ENCODE measurements at regions not wholly inside any gene's neighbourhood (a gene's known extent, or its start where the extent isn't known, plus 50 kb on each side); places are given as distances from the start of the nearest gene placed in this dataset.
A peak's percentile ranks its signal among the peaks of the same experiment; 100 is the strongest.
"Not testable (repeated sequence)": the region's sequence is repeated elsewhere in the genome, so short reads cannot be mapped to it uniquely, and the experiment has no call there.

DNA sequence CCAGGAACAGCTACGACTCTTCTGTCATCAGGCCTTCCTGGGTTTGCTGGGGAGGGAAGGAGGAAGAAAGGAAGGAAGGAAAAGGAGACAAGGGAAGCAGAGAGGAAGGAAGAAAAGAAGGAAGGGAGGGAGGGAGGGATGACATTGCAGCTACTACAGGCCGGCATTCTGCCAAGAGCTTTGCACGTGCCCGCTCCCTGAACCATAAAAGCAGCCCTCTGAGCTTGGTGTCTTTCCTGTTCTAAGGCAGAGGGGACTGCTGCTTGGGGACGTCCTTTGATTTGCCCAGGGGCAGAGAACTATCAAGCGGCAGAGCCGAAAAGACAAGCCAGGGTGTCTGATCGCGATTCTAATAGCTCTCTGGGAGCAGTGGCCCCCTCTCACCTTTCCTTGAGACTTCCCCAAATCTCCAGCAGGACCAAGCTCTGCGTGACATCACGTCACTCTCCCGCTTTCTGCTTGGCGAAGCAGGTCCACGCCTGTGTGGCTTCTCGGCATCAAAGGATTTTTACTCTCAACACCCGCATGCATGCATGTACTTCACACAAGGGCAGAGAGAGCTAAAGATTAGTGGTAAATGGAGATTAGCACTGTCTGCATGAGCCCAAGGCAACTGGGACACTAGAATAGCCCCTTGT lies 167.8 kb upstream of the AUTS2 start:
- Mint-ChIP-seq H3K27ac (ENCODE audit: unreplicated experiment) (peak overlapping the region; percentile 46), H3K4me1 (peaks cover 6% of the 10 kb centered on the region), H3K27me3 (ENCODE audit: low read depth) (peaks cover 2% of the 10 kb centered on the region), H3K36me3 (ENCODE audit: low read depth) (no peaks in the 10 kb centered on the region), H3K9me3 (peaks cover 2% of the 10 kb centered on the region), H3K4me3 (no peak overlapping the region)
- TF ChIP-seq, protein P1, sequence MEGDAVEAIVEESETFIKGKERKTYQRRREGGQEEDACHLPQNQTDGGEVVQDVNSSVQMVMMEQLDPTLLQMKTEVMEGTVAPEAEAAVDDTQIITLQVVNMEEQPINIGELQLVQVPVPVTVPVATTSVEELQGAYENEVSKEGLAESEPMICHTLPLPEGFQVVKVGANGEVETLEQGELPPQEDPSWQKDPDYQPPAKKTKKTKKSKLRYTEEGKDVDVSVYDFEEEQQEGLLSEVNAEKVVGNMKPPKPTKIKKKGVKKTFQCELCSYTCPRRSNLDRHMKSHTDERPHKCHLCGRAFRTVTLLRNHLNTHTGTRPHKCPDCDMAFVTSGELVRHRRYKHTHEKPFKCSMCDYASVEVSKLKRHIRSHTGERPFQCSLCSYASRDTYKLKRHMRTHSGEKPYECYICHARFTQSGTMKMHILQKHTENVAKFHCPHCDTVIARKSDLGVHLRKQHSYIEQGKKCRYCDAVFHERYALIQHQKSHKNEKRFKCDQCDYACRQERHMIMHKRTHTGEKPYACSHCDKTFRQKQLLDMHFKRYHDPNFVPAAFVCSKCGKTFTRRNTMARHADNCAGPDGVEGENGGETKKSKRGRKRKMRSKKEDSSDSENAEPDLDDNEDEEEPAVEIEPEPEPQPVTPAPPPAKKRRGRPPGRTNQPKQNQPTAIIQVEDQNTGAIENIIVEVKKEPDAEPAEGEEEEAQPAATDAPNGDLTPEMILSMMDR (conservative IDR thresholded peaks at IDR 0.05), result no peak
- DNase-seq (ENCODE audit: low read depth, low spot score), result no peak

DNA sequence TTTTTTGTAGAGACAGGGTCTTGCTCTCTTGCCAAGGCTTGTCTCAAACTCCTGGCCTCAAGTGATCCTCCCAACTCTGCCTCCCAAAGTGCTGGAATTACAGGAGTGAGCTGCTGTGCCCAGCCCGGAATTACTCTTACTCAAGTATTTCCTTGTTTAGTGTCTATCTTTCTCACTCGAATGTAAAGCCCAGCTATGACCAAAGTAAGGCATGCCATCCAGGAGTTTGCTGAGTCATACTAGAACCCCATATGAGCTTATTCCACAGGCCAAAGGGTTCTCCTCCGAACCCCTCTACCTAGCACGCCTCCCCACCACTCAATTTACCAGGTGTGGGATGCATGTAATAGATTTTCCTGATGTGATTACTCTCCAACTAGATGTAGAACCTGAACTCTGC lies 166.6 kb upstream of the AUTS2 start:
- Mint-ChIP-seq H3K27me3 (ENCODE audit: low read depth) (peaks cover 2% of the 10 kb centered on the region), H3K4me1 (peaks cover 6% of the 10 kb centered on the region), H3K36me3 (ENCODE audit: low read depth) (no peaks in the 10 kb centered on the region), H3K4me3 (no peak overlapping the region), H3K9me3 (peaks cover 2% of the 10 kb centered on the region), H3K27ac (ENCODE audit: unreplicated experiment) (no peak overlapping the region)
- no peak for DNase-seq (ENCODE audit: low read depth, low spot score)
- TF ChIP-seq, protein P1 (conservative IDR thresholded peaks at IDR 0.05), result no peak

DNA sequence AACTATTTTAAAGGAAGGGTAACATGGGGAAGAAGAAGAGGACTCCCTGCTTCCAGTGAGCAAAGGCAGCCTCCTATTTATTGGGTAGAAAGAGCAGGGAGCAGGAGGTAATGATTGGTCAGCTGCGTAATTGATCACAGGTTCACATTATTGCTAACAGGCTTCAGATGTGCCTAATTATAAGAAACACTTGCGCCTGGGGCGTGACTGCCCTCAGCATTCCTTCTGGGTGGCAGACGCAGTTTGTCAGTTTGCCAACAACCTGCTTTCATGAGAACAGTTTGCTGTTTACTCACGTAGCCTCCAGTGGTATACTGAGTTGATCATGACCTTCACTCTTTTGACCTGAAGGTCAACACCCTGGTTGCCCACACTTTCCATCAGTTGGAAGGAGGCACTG lies 166.0 kb upstream of the AUTS2 start:
- H3K27me3 Mint-ChIP-seq (ENCODE audit: low read depth); H3K4me3 Mint-ChIP-seq; H3K9me3 Mint-ChIP-seq; DNase-seq (ENCODE audit: low read depth, low spot score); H3K36me3 Mint-ChIP-seq (ENCODE audit: low read depth); H3K27ac Mint-ChIP-seq (ENCODE audit: unreplicated experiment); H3K4me1 Mint-ChIP-seq: not testable (repeated sequence)

DNA sequence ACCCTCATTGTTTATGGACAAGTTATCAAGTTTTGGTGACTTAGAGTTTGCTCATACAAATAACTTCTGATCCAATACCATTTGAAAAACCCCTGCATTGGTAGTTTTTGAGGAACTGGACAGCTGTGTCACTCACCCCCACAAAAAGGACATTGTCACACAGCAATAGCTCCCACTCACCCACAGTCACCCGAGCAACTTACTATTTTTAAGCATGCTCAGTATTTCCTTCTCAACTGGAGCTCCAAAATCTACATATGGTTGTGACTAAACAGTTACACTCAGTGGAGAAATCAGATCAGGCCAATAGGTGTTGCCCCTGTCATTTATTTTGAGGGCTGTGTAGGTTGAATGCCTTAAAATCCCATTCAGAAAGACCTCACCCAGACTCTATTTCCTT lies 165.2 kb upstream of the AUTS2 start:
- Mint-ChIP-seq H3K4me3 (no peak overlapping the region), H3K4me1 (peaks cover 6% of the 10 kb centered on the region), H3K36me3 (ENCODE audit: low read depth) (no peaks in the 10 kb centered on the region), H3K9me3 (peaks cover 2% of the 10 kb centered on the region), H3K27me3 (ENCODE audit: low read depth) (peaks cover 2% of the 10 kb centered on the region), H3K27ac (ENCODE audit: unreplicated experiment) (no peak overlapping the region)
- TF ChIP-seq, protein P1 (conservative IDR thresholded peaks at IDR 0.05), result no peak
- DNase-seq (ENCODE audit: low read depth, low spot score), result no peak

DNA sequence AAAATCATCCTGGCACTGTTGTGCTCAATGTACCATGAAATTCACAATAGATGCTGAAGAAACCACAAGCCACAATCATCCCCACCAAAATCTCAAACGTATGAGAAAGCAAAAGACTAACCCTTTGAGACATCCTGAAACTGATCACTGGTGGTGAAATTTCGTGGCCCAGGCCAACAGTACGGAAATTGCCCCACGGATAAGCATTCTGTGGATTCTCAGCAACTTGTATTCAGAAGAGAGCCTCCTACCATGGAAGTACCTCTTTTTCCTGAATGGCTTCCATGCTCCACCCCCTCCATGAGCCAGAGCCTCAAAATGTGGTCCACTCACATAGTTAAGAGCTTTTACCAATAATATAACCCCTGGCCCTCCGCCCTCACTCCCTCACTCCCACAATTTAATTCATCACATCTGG lies 163.9 kb upstream of the AUTS2 start:
- Mint-ChIP-seq H3K9me3 (no peaks in the 10 kb centered on the region), H3K4me3 (no peak overlapping the region), H3K27me3 (ENCODE audit: low read depth) (peaks cover 2% of the 10 kb centered on the region), H3K27ac (ENCODE audit: unreplicated experiment) (no peak overlapping the region), H3K36me3 (ENCODE audit: low read depth) (no peaks in the 10 kb centered on the region), H3K4me1 (peaks cover 6% of the 10 kb centered on the region)
- TF ChIP-seq, protein P1 (conservative IDR thresholded peaks at IDR 0.05), result no peak
- no peak for DNase-seq (ENCODE audit: low read depth, low spot score)

DNA sequence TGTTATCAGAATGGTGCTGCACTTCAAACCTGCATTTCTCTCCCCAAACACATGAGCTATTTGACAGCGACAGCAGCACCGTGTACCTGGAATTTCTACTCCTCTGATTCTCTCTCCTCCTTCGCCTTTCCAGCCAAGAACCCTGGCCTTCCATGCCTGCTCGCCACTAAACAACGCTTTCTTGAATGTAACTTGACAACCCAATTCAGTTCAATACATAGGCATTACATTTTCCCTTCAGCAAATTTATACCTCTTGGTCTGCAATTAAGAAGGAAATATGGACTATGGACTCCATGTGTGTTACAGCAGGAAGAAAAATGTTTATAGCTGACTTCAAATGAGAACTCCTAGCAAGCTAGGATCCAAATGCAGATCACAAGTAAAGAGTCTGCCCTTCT lies 162.6 kb upstream of the AUTS2 start:
- no peak for DNase-seq (ENCODE audit: low read depth, low spot score)
- no peaks in the 10 kb centered on the region for H3K36me3 Mint-ChIP-seq (ENCODE audit: low read depth)
- H3K27me3 Mint-ChIP-seq (ENCODE audit: low read depth), result no peaks in the 10 kb centered on the region
- no peaks in the 10 kb centered on the region for H3K9me3 Mint-ChIP-seq
- no peaks in the 10 kb centered on the region for H3K4me1 Mint-ChIP-seq
- H3K4me3 Mint-ChIP-seq, result no peak overlapping the region
- no peak overlapping the region for H3K27ac Mint-ChIP-seq (ENCODE audit: unreplicated experiment)
- TF ChIP-seq, protein P1 (conservative IDR thresholded peaks at IDR 0.05), result no peak
